ENCODE measurements at regions not wholly inside any gene's neighbourhood (a gene's known extent, or its start where the extent isn't known, plus 50 kb on each side); places are given as distances from the start of the nearest gene placed in this dataset.

DNA sequence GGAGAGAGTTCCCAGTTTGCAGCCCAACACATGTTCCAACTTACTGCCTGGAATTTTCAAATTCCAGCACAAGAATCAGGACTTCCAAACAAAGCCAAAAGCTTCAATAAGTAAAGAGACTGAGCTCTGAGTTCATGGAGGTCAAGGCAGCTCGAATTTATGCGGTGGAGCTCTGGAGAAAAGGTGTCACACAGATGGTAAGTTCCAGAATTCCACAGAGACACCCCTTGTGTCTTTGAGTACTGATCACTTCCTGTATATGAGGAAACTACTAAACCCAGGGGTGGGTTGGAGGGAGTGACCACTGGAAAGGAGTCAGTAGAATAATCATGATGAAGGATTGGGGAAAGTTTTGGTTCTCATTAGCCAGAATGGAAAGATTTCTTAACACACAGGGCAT lies 118.5 kb upstream of the GUCY1A1 start (continued):
- TF ChIP-seq CHD7 (IDR thresholded peaks at IDR 0.05; ENCODE audit: insufficient replicate concordance, low read length) (no peak), SRF (IDR thresholded peaks at IDR 0.05; ENCODE audit: low read depth, low read length) (no peak), JUND (IDR thresholded peaks at IDR 0.05; ENCODE audit: low read length) (no peak), GABPA (IDR thresholded peaks at IDR 0.05; ENCODE audit: borderline replicate concordance, insufficient read depth, low read length) (no peak), ASH2L (IDR thresholded peaks at IDR 0.05; ENCODE audit: low read length) (no peak), RFX5 (IDR thresholded peaks at IDR 0.05; ENCODE audit: borderline replicate concordance, low read depth, low read length) (no peak)

All from H1 (cell line).